ENCODE measurements at regions not wholly inside any gene's neighbourhood (a gene's known extent, or its start where the extent isn't known, plus 50 kb on each side); places are given as distances from the start of the nearest gene placed in this dataset.
"Not testable (repeated sequence)": the region's sequence is repeated elsewhere in the genome, so short reads cannot be mapped to it uniquely, and the experiment has no call there.

DNA sequence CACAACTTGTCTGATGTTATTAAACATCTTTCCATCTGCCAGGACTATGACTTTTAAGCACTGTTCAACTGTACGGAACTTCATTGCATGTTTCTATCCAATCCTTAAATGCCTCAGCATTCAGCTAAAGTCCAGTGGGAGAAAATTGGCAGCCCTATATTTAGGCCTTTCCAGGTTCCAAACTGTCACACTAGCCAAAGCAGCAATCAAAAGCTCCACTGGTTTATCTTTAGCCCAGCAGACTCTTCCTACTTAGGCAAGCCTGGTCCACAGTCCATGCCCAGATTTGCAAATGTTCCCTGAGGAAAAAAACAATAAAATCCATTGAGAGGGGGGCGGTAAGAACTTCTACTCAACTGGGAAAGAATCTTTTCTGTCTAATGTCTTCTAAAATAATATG lies 349.1 kb upstream of the GJE1 start:
- Histone ChIP-seq H3K27ac (no peak overlapping the region), H3K4me3 (no peak overlapping the region), H3K36me3 (no peaks in the 10 kb centered on the region), H3K4me1 (no peaks in the 10 kb centered on the region), H3K9me3 (no peaks in the 10 kb centered on the region), H3K27me3 (no peaks in the 10 kb centered on the region)
- DNase-seq, result no peak
- TF ChIP-seq POLR2A (IDR thresholded peaks at IDR 0.05), result no peak
- TF ChIP-seq, protein P1, sequence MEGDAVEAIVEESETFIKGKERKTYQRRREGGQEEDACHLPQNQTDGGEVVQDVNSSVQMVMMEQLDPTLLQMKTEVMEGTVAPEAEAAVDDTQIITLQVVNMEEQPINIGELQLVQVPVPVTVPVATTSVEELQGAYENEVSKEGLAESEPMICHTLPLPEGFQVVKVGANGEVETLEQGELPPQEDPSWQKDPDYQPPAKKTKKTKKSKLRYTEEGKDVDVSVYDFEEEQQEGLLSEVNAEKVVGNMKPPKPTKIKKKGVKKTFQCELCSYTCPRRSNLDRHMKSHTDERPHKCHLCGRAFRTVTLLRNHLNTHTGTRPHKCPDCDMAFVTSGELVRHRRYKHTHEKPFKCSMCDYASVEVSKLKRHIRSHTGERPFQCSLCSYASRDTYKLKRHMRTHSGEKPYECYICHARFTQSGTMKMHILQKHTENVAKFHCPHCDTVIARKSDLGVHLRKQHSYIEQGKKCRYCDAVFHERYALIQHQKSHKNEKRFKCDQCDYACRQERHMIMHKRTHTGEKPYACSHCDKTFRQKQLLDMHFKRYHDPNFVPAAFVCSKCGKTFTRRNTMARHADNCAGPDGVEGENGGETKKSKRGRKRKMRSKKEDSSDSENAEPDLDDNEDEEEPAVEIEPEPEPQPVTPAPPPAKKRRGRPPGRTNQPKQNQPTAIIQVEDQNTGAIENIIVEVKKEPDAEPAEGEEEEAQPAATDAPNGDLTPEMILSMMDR (IDR thresholded peaks at IDR 0.05), result no peak

DNA sequence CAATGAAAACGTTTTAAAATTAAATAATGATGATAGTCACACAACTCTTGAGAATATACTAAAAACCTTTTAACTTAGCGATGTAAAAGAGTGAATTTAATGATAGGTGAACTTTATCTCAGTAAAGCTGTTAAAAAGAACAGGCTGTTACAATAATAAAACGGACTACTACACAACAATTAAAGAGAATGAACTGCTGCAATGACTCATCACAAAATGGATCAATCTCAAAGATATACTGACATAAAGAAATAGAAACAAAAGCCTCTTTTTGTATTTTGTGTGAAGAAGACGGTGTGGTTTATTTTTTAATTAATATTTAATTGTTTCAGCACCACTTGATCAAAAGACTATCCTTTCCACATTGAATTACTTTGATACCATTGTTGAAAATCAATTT lies 352.4 kb upstream of the GJE1 start:
- TF ChIP-seq POLR2A (IDR thresholded peaks at IDR 0.05), result no peak
- TF ChIP-seq, protein P1 (IDR thresholded peaks at IDR 0.05), result no peak
- H3K9me3 ChIP-seq, result no peaks in the 10 kb centered on the region
- no peaks in the 10 kb centered on the region for H3K27me3 ChIP-seq
- no peaks in the 10 kb centered on the region for H3K36me3 ChIP-seq
- H3K4me3 ChIP-seq, result no peak overlapping the region
- H3K4me1 ChIP-seq, result no peaks in the 10 kb centered on the region
- DNase-seq, result no peak
- no peak overlapping the region for H3K27ac ChIP-seq

DNA sequence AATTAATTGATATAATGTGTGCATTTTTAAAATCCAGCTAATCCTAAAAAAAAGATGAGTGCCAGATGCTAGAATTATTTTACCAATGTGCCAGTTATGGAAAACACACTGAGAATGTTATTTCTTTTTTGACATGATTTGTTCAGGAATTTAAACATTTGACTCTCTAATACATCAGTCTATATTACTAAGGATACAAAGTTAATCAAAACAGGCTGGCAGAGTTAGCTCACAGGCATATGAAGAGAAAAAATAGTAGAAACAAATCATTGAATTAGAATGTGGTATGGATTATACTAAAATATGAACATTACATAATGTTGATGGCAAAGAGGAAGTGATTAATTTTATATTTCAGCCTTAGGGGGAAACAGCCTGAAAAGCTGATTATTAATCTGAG lies 368.3 kb upstream of the GJE1 start:
- TF ChIP-seq POLR2A (IDR thresholded peaks at IDR 0.05), result no peak
- TF ChIP-seq, protein P1 (IDR thresholded peaks at IDR 0.05), result no peak
- Histone ChIP-seq H3K36me3 (no peaks in the 10 kb centered on the region), H3K27me3 (no peaks in the 10 kb centered on the region), H3K4me3 (no peak overlapping the region), H3K9me3 (no peaks in the 10 kb centered on the region), H3K27ac (no peak overlapping the region), H3K4me1 (no peaks in the 10 kb centered on the region)
- DNase-seq, result no peak

DNA sequence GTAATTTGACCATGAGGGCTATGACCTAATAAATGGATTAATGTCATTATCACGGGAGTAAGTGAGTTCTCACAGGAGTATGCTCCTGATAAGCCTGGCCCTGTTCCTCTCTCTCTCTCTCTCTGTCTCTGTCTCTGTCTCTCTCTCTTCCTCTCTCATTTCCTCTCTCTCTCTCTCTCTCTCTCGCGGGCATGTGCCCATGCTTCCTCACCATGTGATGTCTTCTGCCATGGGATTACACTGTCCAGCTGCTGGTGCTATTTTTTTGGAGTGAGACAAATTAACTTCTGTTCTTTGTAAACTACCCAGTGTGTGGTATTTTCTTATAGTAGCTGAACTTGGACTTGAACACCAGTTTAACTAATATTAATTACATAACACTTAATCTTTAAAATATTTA lies 374.3 kb upstream of the GJE1 start:
- Histone ChIP-seq H3K4me3 (no peak overlapping the region), H3K9me3 (no peaks in the 10 kb centered on the region), H3K4me1 (no peaks in the 10 kb centered on the region), H3K27me3 (no peaks in the 10 kb centered on the region), H3K27ac (no peak overlapping the region), H3K36me3 (no peaks in the 10 kb centered on the region)
- DNase-seq, result no peak
- no peak for TF ChIP-seq POLR2A (IDR thresholded peaks at IDR 0.05)
- TF ChIP-seq, protein P1 (IDR thresholded peaks at IDR 0.05), result no peak

DNA sequence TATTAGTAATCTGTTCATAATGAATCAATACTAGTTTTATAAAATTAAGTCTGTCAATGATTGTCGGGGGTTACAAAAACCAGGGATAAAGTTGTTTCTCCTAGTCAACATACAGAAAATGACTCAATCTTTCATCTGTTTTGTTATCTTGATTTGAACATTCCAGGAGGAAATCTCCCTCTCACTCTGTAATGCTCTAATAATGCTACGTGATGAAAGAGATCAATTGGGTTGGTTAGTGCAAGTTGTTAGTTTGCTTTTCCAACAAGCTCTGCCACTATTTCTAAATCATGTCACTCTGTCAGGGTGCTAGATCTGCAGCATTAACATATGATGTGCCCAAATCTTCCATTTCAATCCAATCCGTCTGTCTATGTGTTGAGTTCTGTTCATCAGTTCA lies 379.5 kb upstream of the GJE1 start:
- no peak for DNase-seq
- H3K4me3 ChIP-seq, result no peak overlapping the region
- no peak overlapping the region for H3K27ac ChIP-seq
- no peaks in the 10 kb centered on the region for H3K4me1 ChIP-seq
- H3K36me3 ChIP-seq, result no peaks in the 10 kb centered on the region
- TF ChIP-seq, protein P1 (IDR thresholded peaks at IDR 0.05), result no peak
- no peak for TF ChIP-seq POLR2A (IDR thresholded peaks at IDR 0.05)
- H3K27me3 ChIP-seq, result no peaks in the 10 kb centered on the region
- no peaks in the 10 kb centered on the region for H3K9me3 ChIP-seq

DNA sequence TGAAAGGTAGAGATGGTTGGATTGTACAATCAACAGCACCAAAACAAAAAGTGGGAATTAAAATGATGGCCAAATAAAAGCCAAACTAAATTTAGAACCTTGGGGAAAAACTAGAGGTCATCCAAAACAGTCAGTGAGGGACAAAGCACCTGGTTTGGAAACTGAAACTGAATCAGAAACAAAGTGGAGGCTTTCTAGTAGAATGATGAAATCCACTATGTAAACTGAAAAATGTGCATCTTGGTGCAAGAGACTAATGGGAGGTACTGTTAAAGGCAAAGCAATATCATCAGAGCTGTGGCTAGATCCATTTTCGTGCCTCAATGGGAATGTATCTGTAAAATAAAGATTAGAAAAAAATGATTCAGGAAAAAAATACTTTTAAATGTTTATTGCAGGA lies 380.0 kb upstream of the GJE1 start:
- Histone ChIP-seq H3K36me3 (no peaks in the 10 kb centered on the region), H3K4me1 (no peaks in the 10 kb centered on the region), H3K27ac (no peak overlapping the region), H3K9me3 (no peaks in the 10 kb centered on the region), H3K4me3 (no peak overlapping the region), H3K27me3 (no peaks in the 10 kb centered on the region)
- TF ChIP-seq POLR2A (IDR thresholded peaks at IDR 0.05), result no peak
- TF ChIP-seq, protein P1 (IDR thresholded peaks at IDR 0.05), result no peak
- DNase-seq, result no peak

DNA sequence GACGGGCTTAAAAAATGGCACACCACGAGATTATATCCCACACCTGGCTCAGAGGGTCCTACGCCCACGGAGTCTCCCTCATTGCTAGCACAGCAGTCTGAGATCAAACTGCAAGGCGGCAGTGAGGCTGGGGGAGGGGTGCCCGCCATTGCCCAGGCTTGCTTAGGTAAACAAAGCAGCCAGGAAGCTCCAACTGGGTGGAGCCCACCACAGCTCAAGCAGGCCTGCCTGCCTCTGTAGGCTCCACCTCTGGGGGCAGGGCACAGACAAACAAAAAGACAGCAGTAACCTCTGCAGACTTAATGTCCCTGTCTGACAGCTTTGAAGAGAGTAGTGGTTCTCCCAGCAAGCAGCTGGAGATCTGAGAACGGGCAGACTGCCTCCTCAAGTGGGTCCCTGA lies 386.4 kb upstream of the GJE1 start:
- H3K27ac ChIP-seq, H3K36me3 ChIP-seq: not testable (repeated sequence)

More for the DNA sequence above, 386.4 kb upstream of the GJE1 start:
- H3K4me1 ChIP-seq, H3K27me3 ChIP-seq, DNase-seq, H3K4me3 ChIP-seq, H3K9me3 ChIP-seq: not testable (repeated sequence)

Data from Peyer's patch (tissue), 4 donors.